ENCODE measurements at regions not wholly inside any gene's neighbourhood (a gene's known extent, or its start where the extent isn't known, plus 50 kb on each side); places are given as distances from the start of the nearest gene placed in this dataset.
"Not testable (repeated sequence)": the region's sequence is repeated elsewhere in the genome, so short reads cannot be mapped to it uniquely, and the experiment has no call there.

DNA sequence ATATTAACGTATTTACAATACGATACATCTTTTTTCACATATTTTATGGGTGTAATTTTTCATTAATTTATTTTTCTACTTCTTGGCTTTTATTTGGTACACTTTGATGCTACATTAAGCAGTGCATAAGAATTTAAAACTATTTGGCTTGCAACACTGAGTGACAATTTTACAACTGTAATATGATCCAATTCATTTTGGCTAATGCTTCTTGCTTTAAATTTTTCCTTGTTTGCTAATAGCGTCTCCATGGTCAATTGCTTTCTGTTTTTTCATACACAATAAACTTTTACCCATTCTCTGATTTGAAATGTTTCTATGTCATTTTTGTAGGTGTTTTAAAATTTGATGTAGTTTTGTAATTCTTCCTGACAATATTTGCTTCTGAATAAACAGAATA, 773.2 kb downstream of the FAM181B start:
- in situ Hi-C loops (cut with MboI; ENCODE audit: low pct_unique_long_range_greater_than_20kb, low sequenced_read_pairs, unreplicated experiment): no loop called here
- DNase-seq (ENCODE audit: low spot score): no peak
- TF ChIP-seq, protein P1, sequence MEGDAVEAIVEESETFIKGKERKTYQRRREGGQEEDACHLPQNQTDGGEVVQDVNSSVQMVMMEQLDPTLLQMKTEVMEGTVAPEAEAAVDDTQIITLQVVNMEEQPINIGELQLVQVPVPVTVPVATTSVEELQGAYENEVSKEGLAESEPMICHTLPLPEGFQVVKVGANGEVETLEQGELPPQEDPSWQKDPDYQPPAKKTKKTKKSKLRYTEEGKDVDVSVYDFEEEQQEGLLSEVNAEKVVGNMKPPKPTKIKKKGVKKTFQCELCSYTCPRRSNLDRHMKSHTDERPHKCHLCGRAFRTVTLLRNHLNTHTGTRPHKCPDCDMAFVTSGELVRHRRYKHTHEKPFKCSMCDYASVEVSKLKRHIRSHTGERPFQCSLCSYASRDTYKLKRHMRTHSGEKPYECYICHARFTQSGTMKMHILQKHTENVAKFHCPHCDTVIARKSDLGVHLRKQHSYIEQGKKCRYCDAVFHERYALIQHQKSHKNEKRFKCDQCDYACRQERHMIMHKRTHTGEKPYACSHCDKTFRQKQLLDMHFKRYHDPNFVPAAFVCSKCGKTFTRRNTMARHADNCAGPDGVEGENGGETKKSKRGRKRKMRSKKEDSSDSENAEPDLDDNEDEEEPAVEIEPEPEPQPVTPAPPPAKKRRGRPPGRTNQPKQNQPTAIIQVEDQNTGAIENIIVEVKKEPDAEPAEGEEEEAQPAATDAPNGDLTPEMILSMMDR (IDR thresholded peaks at IDR 0.05; ENCODE audit: extremely low read depth, insufficient read depth, missing control alignments): no peak

DNA sequence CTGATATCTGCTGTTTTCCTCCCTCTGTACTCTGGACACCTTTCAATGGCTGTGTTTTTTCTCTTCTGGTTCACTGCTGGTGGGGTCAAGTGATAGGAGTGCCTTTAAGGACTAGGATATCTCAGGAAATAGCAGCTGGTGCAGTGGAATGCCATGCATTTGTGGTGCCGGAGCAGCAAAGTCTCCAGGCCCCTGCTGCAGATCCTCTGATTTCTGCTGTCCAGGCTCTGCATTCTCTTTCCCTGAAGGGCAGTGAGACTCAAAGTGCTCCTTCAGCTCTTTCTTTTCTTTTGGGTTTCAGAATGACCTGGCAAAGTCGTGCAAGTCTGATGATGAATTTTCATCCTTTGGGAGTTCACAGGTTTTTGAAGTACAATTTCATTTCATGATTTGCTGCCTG, 774.3 kb downstream of the FAM181B start:
- TF ChIP-seq, protein P1 (IDR thresholded peaks at IDR 0.05; ENCODE audit: extremely low read depth, insufficient read depth, missing control alignments): no peak
- in situ Hi-C loops (cut with MboI; ENCODE audit: low pct_unique_long_range_greater_than_20kb, low sequenced_read_pairs, unreplicated experiment): no loop called here
- no peak for DNase-seq (ENCODE audit: low spot score)

DNA sequence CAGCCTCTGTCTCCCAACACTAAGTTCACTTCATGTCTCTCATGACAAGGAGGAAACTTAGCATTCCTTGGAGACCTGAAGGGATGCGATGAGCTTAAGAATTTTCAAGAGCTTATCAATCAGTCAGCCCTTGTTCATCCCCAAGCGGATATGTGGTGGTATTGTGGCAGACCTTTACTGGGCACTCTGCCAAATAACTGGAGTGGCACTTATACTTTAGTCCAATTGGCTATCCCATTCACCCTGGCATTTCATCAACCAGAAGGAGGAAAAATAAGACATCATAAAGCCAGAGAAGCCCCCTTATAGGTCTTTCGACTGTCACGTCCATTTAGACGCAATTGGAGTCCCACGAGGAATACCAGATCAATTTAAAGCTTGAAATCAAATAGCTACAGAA, 779.4 kb downstream of the FAM181B start:
- in situ Hi-C loops (cut with MboI; ENCODE audit: low pct_unique_long_range_greater_than_20kb, low sequenced_read_pairs, unreplicated experiment); DNase-seq (ENCODE audit: low spot score): not testable (repeated sequence)

DNA sequence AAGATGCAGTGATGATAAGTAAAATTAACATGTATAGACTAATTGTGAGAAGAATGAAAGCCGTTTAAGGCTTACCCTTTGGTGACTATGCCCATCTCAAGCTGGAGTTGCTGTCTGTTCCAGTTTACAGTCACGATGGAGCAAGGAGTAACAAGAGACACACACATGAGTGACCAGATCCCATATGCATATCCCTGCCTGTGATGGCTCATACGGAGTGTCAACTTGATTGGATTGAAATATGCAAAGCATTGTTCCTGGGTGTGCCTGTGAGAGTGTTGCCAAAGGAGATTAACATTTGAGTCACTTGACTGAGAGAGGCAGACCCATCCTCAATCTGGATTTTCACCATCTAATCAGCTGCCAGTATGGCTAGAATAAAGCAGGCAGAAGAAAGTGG, 786.8 kb downstream of the FAM181B start:
- DNase-seq (ENCODE audit: low spot score): no peak
- TF ChIP-seq, protein P1 (IDR thresholded peaks at IDR 0.05; ENCODE audit: extremely low read depth, insufficient read depth, missing control alignments): no peak
- in situ Hi-C loops (cut with MboI; ENCODE audit: low pct_unique_long_range_greater_than_20kb, low sequenced_read_pairs, unreplicated experiment): no loop called here

DNA sequence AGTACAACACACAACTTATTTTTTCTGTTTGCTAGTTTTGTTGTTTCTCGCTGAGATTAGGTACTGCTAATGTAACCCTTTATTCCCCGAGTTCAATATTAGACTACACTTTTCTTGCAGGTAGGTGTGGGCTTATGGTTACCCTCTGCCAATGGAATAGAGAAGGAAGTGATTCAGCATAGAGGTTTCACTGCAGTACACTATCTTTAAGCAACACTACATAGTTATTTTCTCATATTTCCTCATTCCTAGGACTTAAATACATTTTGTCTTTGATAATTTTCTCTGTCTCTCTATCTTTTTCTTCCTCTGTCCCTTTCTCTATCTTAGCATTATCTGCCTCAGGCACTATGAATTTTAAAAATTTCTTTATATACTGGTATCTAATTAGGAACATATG, 791.0 kb downstream of the FAM181B start:
- no peak for DNase-seq (ENCODE audit: low spot score)
- TF ChIP-seq, protein P1 (IDR thresholded peaks at IDR 0.05; ENCODE audit: extremely low read depth, insufficient read depth, missing control alignments): no peak

DNA sequence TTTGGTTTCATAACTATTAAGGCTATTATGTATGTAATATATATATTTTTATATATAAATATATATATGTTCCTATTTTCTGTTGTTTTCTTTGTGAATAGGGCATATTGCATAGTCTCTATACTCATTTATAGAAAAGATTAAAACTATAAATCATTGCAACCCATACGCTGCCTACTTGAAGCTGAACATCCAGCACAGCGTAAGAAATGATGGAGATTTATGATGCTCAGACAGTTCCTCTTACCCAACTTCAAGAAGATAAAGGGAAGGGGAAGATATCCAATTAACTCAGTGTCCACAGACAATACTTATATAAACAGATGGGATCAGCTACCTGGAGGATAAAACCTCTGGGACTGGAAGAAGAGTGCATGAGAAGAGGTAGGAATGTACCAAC, 791.7 kb downstream of the FAM181B start:
- in situ Hi-C loops (cut with MboI; ENCODE audit: low pct_unique_long_range_greater_than_20kb, low sequenced_read_pairs, unreplicated experiment): no loop called here
- DNase-seq (ENCODE audit: low spot score): no peak
- TF ChIP-seq, protein P1 (IDR thresholded peaks at IDR 0.05; ENCODE audit: extremely low read depth, insufficient read depth, missing control alignments): no peak

More for the DNA sequence above, 791.0 kb downstream of the FAM181B start:
- in situ Hi-C loops (cut with MboI; ENCODE audit: low pct_unique_long_range_greater_than_20kb, low sequenced_read_pairs, unreplicated experiment): no loop called here

DNA sequence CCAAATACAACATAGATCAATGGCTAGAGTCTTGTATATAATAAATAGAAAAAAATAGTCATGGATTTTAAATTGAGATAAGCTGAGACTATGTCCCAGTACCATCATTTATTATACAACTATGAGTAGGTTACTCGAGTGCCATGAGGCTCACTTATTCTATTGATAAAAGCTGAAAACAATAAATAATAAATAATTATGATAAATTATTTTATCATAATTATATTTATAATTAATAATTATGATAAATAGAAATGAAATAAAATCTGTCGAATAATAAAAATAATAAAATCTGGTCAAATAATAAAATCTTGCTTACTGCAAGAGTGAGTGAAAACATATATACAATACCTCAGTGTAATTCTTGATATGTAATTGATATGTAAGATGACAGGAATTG, 801.4 kb downstream of the FAM181B start:
- no peak for DNase-seq (ENCODE audit: low spot score)
- TF ChIP-seq, protein P1 (IDR thresholded peaks at IDR 0.05; ENCODE audit: extremely low read depth, insufficient read depth, missing control alignments): no peak
- in situ Hi-C loops (cut with MboI; ENCODE audit: low pct_unique_long_range_greater_than_20kb, low sequenced_read_pairs, unreplicated experiment): no loop called here

Measured in GM13977 (cell line).